ENCODE measurements at regions not wholly inside any gene's neighbourhood (a gene's known extent, or its start where the extent isn't known, plus 50 kb on each side); places are given as distances from the start of the nearest gene placed in this dataset.

DNA sequence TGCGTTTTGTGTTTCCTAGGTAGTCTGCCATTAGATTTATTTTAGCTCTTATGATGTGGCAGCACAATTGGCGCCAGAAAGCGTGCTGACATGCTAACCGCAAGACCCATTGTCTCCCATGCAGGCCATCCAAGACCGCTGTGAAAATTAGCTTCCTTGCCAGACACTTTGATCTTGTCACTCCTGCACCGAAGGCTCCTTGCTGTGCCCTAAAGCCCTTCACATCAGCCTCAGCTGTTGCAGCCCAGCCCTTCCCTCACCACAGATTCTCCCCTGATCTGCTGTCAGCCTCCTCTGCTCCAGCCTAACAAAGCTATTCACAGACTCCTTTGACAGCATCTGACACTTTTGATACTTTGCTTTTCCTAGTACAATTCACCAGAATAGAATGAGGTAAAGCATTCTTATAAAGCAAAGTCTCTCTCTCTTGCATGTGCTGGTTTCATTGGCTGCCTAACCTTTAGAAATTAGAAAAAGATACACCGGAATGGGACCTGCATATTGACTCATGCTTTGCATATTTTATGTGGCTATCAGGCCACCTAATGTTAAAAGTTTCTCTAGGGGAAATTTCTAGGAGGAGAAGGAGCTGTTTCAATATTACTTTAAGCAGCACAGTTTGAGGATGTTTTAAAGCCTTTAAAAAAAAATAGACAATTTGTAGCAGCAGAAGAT, 280.3 kb upstream of the FMN2 start:
- Mint-ChIP-seq H3K4me1 (ENCODE audit: low read depth) (peaks cover 24% of the 10 kb centered on the region), H3K4me3 (no peak overlapping the region), H3K9me3 (no peaks in the 10 kb centered on the region), H3K36me3 (ENCODE audit: low read depth) (no peaks in the 10 kb centered on the region), H3K27ac (peak overlapping the region; percentile 30), H3K27me3 (no peaks in the 10 kb centered on the region)
- intact Hi-C loops (cut with micrococcal nuclease): loop anchor here (5.0 to 10.0 kb wide), 2 partner anchors 94 to 397 kb away; no protein-coding TSS in a partner anchor
- ChIA-PET CTCF (interaction anchor here (1.2 to 1.4 kb wide), 2 partner anchors 9 to 95 kb away, joined by 3 to 6 read pairs; no protein-coding TSS in a partner anchor), POLR2A (no interaction called here)
- DNase-seq (peak; percentile 32), ATAC-seq (peak; percentile 68)
- TF ChIP-seq, protein P1, sequence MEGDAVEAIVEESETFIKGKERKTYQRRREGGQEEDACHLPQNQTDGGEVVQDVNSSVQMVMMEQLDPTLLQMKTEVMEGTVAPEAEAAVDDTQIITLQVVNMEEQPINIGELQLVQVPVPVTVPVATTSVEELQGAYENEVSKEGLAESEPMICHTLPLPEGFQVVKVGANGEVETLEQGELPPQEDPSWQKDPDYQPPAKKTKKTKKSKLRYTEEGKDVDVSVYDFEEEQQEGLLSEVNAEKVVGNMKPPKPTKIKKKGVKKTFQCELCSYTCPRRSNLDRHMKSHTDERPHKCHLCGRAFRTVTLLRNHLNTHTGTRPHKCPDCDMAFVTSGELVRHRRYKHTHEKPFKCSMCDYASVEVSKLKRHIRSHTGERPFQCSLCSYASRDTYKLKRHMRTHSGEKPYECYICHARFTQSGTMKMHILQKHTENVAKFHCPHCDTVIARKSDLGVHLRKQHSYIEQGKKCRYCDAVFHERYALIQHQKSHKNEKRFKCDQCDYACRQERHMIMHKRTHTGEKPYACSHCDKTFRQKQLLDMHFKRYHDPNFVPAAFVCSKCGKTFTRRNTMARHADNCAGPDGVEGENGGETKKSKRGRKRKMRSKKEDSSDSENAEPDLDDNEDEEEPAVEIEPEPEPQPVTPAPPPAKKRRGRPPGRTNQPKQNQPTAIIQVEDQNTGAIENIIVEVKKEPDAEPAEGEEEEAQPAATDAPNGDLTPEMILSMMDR (IDR thresholded peaks at IDR 0.05): no peak

DNA sequence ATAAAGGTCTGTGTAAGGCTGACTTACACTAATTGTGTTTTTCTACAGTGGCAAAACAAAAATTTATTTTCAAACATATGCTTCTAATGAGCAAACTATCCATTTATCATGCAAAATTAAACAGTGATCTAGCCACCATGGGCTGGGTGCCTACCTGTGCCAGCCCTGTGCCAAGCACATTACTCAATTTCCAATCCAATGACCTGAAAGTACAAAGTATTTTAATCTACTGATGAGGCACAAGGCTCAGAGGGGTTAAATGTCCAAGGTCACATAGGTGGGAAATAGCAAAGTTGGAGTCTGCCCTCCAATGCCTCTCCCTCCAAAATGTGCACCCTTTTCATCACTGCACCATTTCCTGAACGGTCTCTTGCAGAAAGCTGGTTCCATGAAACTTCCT, 279.1 kb upstream of the FMN2 start:
- TF ChIP-seq, protein P1 (IDR thresholded peaks at IDR 0.05): no peak
- intact Hi-C loops (cut with micrococcal nuclease): loop anchor here (5.0 to 10.0 kb wide), 2 partner anchors 95 to 398 kb away; no protein-coding TSS in a partner anchor
- ATAC-seq (no peak), DNase-seq (no peak)
- CTCF ChIA-PET: no interaction called here
- H3K9me3 Mint-ChIP-seq: no peaks in the 10 kb centered on the region
- no peak overlapping the region for H3K4me3 Mint-ChIP-seq
- H3K27ac Mint-ChIP-seq: no peak overlapping the region
- POLR2A ChIA-PET: no interaction called here
- H3K27me3 Mint-ChIP-seq: no peaks in the 10 kb centered on the region
- no peaks in the 10 kb centered on the region for H3K36me3 Mint-ChIP-seq (ENCODE audit: low read depth)
- H3K4me1 Mint-ChIP-seq (ENCODE audit: low read depth): peaks cover 24% of the 10 kb centered on the region

DNA sequence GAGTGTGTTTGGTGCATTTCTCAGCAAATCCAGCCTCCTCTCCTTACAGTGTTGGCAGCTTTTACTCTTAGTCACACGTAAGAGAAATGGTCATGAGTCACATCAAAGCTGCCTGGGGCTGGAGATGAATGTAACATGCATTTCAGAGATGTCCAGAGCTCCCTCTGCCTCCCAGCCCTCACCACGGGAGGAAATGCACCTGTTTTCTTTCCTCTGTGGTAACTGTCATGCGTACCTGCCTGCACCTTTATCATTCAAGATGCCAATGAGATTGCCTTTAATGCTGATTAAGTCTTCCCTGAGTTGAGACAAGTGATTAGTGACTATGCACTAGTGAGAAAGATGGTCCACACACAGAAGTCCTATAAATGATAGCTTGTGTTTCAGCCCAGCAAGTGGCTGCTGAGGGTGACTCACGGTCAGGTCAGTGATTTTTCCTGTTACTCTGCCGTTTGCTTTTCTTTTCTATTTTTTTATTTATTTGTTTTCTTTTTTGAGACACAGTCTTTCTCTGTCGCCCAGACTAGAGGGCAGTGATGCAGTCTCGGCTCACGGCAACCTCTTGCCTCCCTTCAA, 277.3 kb upstream of the FMN2 start:
- CTCF ChIA-PET: interaction anchor here (1.4 kb wide), 1 partner anchor 83 kb away, joined by 4 read pairs; no protein-coding TSS in a partner anchor
- Mint-ChIP-seq H3K27ac (no peak overlapping the region), H3K36me3 (ENCODE audit: low read depth) (no peaks in the 10 kb centered on the region), H3K4me3 (no peak overlapping the region), H3K9me3 (no peaks in the 10 kb centered on the region), H3K27me3 (no peaks in the 10 kb centered on the region), H3K4me1 (ENCODE audit: low read depth) (peaks cover 24% of the 10 kb centered on the region)
- TF ChIP-seq, protein P1 (IDR thresholded peaks at IDR 0.05): no peak
- intact Hi-C loops (cut with micrococcal nuclease): loop anchor here (5.0 to 10.0 kb wide), 2 partner anchors 97 to 400 kb away; no protein-coding TSS in a partner anchor
- POLR2A ChIA-PET: interaction anchor here (0.6 kb wide), 1 partner anchor 335 kb away, joined by 3 read pairs; no protein-coding TSS in a partner anchor
- DNase-seq: peak; percentile 56
- ATAC-seq: peak; percentile 81

DNA sequence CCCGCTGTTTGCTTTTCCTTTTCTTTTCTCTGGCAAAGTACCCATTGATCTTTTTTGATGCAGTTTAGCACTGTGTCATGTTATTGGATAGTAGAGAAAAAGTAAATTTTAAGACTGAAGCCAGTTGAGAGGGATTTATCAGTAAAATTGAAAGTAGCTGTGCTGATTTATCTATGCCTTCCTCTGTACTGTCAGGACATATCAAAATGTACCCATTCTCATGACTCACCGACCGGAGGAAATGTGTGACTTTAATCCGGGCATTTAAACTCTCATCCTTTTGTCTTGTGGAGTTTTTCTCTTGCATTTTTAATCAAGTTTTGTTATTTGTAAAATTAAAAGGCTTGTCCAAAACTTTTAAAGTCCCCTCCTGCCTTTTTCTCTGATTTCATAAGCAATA, 276.6 kb upstream of the FMN2 start:
- ChIA-PET CTCF (no interaction called here), POLR2A (interaction anchor here (0.6 kb wide), 1 partner anchor 336 kb away, joined by 3 read pairs; no protein-coding TSS in a partner anchor)
- intact Hi-C loops (cut with micrococcal nuclease): loop anchor here (10.0 kb wide), 1 partner anchor 400 kb away; no protein-coding TSS in a partner anchor
- Mint-ChIP-seq H3K36me3 (ENCODE audit: low read depth) (no peaks in the 10 kb centered on the region), H3K9me3 (no peaks in the 10 kb centered on the region), H3K4me3 (no peak overlapping the region), H3K27ac (no peak overlapping the region), H3K27me3 (no peaks in the 10 kb centered on the region), H3K4me1 (ENCODE audit: low read depth) (peaks cover 22% of the 10 kb centered on the region)
- ATAC-seq: no peak
- TF ChIP-seq, protein P1 (IDR thresholded peaks at IDR 0.05): no peak
- DNase-seq: no peak

Measured in activated CD8-positive, alpha-beta T cell treated with anti-CD3 and anti-CD28 coated beads for 36 hours (primary cell).